GM18868 (cell line): ENCODE measurements at regions not wholly inside any gene's neighbourhood (a gene's known extent, or its start where the extent isn't known, plus 50 kb on each side); places are given as distances from the start of the nearest gene placed in this dataset.
A peak's percentile ranks its signal among the peaks of the same experiment; 100 is the strongest.

Experiments
- ATAC-seq: cut with Tn5 transposase; IDR thresholded peaks from one replicate; pipeline ENCODE4 v1.9.1; 2021; ENCODE audit warnings: mild to moderate bottlenecking, moderate library complexity; ENCODE audit not compliant: unreplicated experiment

GRCh38 chr3:24740326-24740725 is 245.7 kb upstream of the THRB start:
- ATAC-seq, result no peak

- ATAC-seq, result no peak
Observed at GRCh38 chr3:24741506-24741905, 246.9 kb upstream of the THRB start.

DNA sequence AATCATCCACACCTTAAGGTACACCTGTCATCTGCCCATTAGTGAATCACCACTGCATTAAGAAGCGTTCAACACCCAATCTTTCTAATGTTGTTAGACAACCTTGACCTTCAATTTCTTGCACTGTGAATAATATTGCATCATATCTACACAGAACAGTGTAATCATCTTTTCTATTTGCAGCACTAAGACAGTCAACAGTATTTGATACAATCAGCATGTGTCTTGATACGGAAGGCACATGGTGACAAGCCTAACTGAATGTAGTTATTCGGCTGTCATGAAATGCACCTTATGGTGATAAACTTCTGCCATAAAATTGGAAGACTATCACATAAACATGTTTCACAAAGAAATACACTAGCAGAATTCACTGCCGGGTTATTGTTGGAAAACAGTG is 253.9 kb upstream of the THRB start:
- ATAC-seq, result no peak

DNA sequence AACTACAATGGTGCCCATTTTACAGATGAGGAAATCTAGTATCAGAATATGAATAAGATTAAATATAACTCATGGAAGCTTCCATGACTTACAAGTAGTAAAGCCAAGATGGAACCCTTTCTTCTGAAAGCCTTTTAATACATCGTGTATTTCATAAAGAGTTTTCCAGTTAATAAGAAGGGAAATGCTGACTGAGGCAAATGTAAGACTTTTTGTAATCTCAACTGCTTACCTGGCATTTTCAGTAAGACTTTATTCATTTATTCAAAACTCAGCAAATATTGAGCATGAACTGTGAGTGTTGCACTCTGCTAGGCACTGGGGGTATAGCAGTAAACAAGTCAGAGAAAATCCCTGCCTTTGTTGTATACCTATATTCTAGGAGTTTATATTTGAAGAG is 256.4 kb upstream of the THRB start:
- no peak for ATAC-seq

GRCh38 chr3:24756101-24756888 is 261.6 kb upstream of the THRB start:
- no peak for ATAC-seq

GRCh38 chr3:24763393-24763792 is 268.7 kb upstream of the THRB start:
- ATAC-seq, result no peak

- no peak for ATAC-seq
Observed at GRCh38 chr3:24764236-24764915, 269.7 kb upstream of the THRB start.

GRCh38 chr3:24765399-24765798 is 270.7 kb upstream of the THRB start:
- no peak for ATAC-seq

- ATAC-seq, result no peak
Observed at GRCh38 chr3:24769918-24770317, 275.3 kb upstream of the THRB start.

GRCh38 chr3:24773798-24774197 is 279.1 kb upstream of the THRB start:
- peak; percentile 93 for ATAC-seq

DNA sequence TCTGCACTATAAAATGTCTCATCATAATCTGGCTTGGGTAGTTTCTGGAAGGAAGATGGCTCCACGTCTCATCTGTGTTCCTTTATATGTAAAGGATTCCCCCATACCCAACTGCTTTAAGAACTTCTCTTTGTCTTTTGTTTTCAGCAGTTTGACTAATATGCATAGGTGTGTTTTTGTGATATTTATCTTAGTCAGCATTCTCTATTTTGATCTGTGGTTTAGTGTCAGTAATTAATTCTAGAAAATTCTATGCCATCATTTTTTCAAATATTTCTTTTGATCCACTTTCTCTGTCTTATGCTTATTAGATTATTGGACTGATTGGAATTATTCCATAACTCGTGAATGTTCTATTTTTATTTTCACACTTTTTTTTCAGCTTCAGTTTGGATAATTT is 286.3 kb upstream of the THRB start:
- no peak for ATAC-seq

DNA sequence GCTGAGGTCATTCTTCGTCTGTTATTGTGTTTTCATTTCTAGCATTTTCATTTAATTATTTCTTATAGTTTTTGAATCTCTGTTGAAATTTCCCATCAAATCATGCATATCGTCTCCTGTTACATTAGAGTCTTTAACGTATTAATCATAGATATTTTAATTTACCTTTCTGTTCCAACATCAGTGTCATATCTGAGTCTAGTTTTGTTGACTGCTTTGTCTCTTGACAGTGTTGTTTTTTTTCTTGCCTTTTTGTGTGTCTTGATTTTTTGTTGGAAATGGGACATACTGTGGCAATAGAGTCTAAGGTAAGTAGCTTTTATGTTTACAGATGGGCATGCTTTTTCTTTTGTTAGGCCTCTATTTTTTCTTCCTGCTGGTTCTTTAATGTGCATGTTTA is 286.8 kb upstream of the THRB start:
- ATAC-seq, result no peak

DNA sequence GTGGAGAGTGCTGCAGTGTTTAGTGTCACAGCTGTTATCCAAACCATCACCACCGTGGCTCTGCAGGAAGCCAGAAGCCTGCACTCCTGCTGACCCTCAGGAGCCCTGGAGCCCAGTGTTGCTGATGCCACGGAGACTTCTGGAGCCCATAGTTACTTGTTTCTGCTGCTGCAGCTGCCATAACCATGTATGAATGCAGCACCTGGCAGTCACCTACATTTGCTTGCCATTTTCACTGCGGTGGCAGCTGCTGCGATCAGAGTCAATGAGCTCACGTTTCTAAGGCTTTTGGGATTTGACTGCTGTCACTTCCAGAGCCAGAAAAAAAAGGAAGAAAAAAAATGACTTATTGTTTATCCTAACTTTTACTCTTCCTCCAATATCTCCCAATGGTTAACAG is 299.2 kb upstream of the THRB start:
- ATAC-seq, result no peak

- ATAC-seq, result peak; percentile 96
Observed at GRCh38 chr3:24802614-24803013, 308.0 kb upstream of the THRB start.

- ATAC-seq, result no peak
Observed at GRCh38 chr3:24804095-24804494, 309.4 kb upstream of the THRB start.

DNA sequence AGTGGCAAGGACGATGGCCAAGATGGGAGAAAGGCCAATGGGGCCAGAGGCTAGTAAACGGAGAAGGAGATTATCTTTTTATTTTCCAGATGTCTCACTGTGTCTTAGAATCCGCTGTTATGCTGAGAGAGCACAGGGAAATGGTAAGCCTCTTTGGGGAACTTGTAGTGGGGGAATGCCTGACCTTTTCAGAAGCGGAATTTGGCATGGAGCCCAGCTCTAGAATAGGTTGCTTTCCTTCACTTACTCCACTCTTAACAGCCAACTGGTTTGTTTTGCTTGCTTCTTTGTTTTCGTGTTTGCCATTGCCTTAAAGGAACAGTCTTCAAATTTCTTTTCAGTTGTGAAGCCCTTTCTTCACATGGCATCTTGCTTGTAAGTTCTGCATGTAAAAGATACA is 316.2 kb upstream of the THRB start:
- ATAC-seq, result peak; percentile 62

GRCh38 chr3:24812116-24812515 is 317.5 kb upstream of the THRB start:
- no peak for ATAC-seq

DNA sequence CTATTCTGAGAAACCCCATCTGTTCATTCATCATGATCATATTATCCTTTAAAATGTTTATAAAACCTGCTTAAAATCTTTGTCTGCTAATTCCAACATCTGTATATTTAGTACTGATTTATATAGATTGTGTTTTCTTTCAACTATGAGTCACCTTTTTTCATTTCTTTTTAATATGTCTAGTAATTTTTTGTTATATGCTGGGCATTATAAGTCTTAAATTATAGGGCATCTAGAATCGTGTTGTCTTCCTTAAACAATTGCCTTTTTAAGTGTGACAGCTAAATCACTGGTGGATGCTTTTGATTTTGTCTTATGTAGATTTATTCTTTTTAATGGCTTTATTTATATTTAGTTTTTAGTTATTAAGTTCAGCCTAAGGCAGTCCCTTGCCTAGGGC is 323.4 kb upstream of the THRB start:
- ATAC-seq, result no peak

DNA sequence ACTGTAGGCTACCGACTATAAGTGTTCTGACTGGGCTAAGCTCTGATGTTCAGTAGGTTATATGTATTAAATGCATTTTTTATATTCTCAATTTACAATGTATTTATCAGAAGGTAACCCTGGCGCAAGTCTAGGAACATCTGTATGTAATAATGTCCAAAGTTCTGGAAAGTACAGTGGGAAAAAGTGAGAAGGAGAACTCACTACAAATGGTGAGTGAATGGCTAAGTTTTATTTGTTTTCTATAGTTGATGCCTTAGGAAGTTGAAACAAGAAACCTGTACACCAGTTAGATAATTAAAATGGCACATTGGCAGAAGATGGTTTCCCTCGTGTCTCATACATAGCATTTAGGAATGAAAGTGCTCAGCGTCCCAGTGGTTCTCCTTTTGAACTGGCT is 333.4 kb upstream of the THRB start:
- no peak for ATAC-seq

DNA sequence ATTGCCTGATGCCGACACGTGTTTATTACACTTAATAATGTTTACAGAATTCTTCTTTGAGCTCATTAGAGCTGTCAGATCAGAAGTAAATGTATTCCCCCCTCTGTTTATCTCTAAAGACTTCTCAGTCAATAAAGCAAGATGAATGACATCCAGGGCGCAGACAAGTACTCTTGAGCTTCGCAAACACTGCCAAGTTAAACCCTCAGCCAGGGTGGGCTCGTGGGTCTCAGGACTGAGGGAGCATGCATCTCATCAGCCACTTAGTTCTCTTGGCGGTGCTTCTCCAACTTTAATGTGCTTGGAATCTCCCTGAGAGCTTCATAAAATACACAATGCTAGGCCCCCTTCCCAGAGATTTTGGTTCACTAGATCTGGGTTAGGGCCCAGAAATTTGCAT is 333.9 kb upstream of the THRB start:
- ATAC-seq, result no peak

- ATAC-seq, result no peak
Observed at GRCh38 chr3:24829011-24829581, 334.4 kb upstream of the THRB start.

GRCh38 chr3:24829629-24830229 is 335.1 kb upstream of the THRB start:
- no peak for ATAC-seq
